Psoas muscle (tissue), 7 donors: ENCODE measurements at regions not wholly inside any gene's neighbourhood (a gene's known extent, or its start where the extent isn't known, plus 50 kb on each side); places are given as distances from the start of the nearest gene placed in this dataset.

ENCODE experiments used
- ATAC-seq, 4 donors: fragments of 200-7000 bp; cut with Tn5 transposase; one replicate each; pipeline ENCODE4 v1.9.1; 2020; ENCODE audit warnings: moderate library complexity in 3 of 4, mild to moderate bottlenecking in 2 of 4
- DNase-seq, 2 donors: peaks; one replicate each; pipeline ENCODE4 v3.0.0-alpha.2; 2020
- H3K27ac ChIP-seq: fragments of 200-600 bp; one replicate; pipeline ENCODE4 v1.8.0; 2022
- H3K27me3 ChIP-seq, 3 donors: fragments of 200-600 bp in 1 of 3; one replicate each; pipeline versions ENCODE4 v1.6.1 to v1.8.0; 2013 to 2022; ENCODE audit warnings: low read length in 2 of 3, mild to moderate bottlenecking in 2 of 3, moderate library complexity in 1 of 3; ENCODE audit not compliant: insufficient read depth in 3 of 3
- H3K36me3 ChIP-seq, 2 donors: fragments of 200-600 bp in 1 of 2; one replicate each; pipeline versions ENCODE4 v1.6.1 to v1.8.0; 2013 to 2022; ENCODE audit warnings: low read depth in 1 of 2, mild to moderate bottlenecking in 1 of 2, moderate library complexity in 1 of 2; ENCODE audit not compliant: insufficient read depth in 1 of 2
- H3K4me1 ChIP-seq: fragments of 200-600 bp; one replicate; pipeline ENCODE4 v1.8.0; 2022
- H3K4me3 ChIP-seq: fragments of 200-600 bp; one replicate; pipeline ENCODE4 v1.8.0; 2022; ENCODE audit warnings: mild to moderate bottlenecking
- H3K9me3 ChIP-seq: fragments of 200-600 bp; one replicate; pipeline ENCODE4 v1.8.0; 2022
- WGBS, 3 donors: extraction: QIAGEN DNeasy Blood & Tissue Kit; methylation state at CpG; one replicate each; pipeline versions ENCODE4 v1.1.6 to v1.1.7; 2013; 5-methylcytosine and 5-hydroxymethylcytosine counted together
- intact Hi-C, 2 donors: fragments of 100-400 bp; cut with DNase I; formaldehyde crosslinking; loops; one replicate each; pipeline versions ENCODE4 v1.11.0 to v1.14.2; 2022
- TF ChIP-seq, protein P1 (sequence below): fragments of 200-600 bp; IDR thresholded peaks from one replicate; pipeline ENCODE4 v1.8.0; 2022; ENCODE audit warnings: antibody characterized with exemption
- donor health status: healthy with polysubstance abuse.
- donor health status: DM: no; HTN: no; CAD: no; lungs with moderate emphysema.
- donor health status: Bipolar disorder and iron deficiency.
- donor health status: healthy.
- donor health status: DM: yes; HTN: yes; CAD: no.
- donor health status: DM: no; HTN: no; CAD: no.
- donor health status: DM: yes; HTN: yes; CAD: no.

GRCh38 chr7:89761173-89761572 lies 393.1 kb upstream of the STEAP1 start:
- intact Hi-C loops, result no loop called here
- Histone ChIP-seq H3K4me1 (no peaks in the 10 kb centered on the region), H3K36me3 (no peaks in the 10 kb centered on the region), H3K27ac (no peak overlapping the region), H3K4me3 (no peak overlapping the region), H3K27me3 (no peaks in the 10 kb centered on the region), H3K9me3 (no peaks in the 10 kb centered on the region)
- 89 to 100% (median 94%) methylated on average over 1 of the region's 1 CpG for WGBS, 3 donors
- ATAC-seq (peak in 1 of 4 donors; percentile 16), DNase-seq (no peak)
- TF ChIP-seq, protein P1, sequence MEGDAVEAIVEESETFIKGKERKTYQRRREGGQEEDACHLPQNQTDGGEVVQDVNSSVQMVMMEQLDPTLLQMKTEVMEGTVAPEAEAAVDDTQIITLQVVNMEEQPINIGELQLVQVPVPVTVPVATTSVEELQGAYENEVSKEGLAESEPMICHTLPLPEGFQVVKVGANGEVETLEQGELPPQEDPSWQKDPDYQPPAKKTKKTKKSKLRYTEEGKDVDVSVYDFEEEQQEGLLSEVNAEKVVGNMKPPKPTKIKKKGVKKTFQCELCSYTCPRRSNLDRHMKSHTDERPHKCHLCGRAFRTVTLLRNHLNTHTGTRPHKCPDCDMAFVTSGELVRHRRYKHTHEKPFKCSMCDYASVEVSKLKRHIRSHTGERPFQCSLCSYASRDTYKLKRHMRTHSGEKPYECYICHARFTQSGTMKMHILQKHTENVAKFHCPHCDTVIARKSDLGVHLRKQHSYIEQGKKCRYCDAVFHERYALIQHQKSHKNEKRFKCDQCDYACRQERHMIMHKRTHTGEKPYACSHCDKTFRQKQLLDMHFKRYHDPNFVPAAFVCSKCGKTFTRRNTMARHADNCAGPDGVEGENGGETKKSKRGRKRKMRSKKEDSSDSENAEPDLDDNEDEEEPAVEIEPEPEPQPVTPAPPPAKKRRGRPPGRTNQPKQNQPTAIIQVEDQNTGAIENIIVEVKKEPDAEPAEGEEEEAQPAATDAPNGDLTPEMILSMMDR, result no peak

DNA sequence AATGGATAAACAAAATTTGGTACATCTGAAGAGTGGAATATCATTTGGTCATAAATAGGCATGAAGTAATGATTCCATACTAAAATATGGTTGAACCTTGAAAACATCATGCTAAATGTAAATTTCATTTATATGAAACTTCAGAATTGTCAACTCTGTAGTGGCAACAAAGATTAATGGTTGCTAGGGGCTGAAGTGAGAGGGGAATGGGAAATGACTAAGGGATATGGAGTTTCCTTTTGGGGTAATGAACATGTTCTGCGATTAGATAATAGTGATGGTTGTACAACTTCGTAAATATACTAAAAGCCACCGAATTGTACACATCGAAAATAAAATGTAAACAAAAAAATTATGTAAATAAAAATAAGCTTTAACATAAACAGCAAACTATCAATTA lies 384.1 kb upstream of the STEAP1 start:
- ATAC-seq (no peak), DNase-seq (no peak)
- WGBS, 3 donors, result 77 to 88% (median 80%) methylated on average over 4 of the region's 4 CpGs
- Histone ChIP-seq H3K4me1 (no peaks in the 10 kb centered on the region), H3K4me3 (no peak overlapping the region), H3K27me3 (no peaks in the 10 kb centered on the region), H3K27ac (no peak overlapping the region), H3K9me3 (no peaks in the 10 kb centered on the region), H3K36me3 (no peaks in the 10 kb centered on the region)
- intact Hi-C loops, result no loop called here
- TF ChIP-seq, protein P1, result no peak

DNA sequence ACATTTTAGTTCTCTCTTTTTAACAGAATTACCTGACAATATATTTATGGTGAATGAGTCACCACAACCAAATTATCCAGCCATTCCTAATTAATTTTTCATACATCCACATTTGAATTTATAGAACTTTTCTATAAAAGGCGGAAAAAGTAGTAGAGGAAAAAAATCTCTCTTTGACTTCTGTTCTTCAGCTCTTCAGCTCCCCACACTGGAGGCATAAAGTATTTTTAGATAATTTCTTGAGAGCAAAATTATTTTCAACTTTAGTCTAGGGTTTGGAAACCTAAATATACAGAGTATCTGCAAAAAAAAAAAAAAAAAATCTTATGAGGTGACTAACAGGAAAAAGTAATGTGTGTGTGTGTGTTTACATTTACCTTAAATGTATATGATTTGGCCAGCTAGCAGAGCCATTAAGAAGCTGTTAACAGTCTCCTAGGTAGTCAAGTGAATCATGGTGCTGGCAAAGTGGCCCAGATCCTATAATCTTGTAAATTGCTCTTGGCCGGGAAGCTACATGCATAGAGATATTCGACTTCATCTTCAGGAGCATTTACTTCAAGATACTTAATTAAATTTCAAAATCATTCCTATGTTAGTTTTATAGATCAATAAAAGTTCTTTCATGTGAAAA lies 383.1 kb upstream of the STEAP1 start:
- DNase-seq (no peak), ATAC-seq (no peak)
- TF ChIP-seq, protein P1, result no peak
- no peaks in the 10 kb centered on the region for H3K27me3 ChIP-seq
- intact Hi-C loops, result no loop called here
- WGBS, 3 donors, result 63 to 76% (median 67%) methylated on average over 3 of the region's 3 CpGs
- no peaks in the 10 kb centered on the region for H3K36me3 ChIP-seq
- no peak overlapping the region for H3K27ac ChIP-seq
- no peaks in the 10 kb centered on the region for H3K4me1 ChIP-seq
- no peaks in the 10 kb centered on the region for H3K9me3 ChIP-seq
- no peak overlapping the region for H3K4me3 ChIP-seq

- Histone ChIP-seq H3K4me1 (no peaks in the 10 kb centered on the region), H3K9me3 (no peaks in the 10 kb centered on the region), H3K36me3 (no peaks in the 10 kb centered on the region), H3K27ac (no peak overlapping the region), H3K27me3 (no peaks in the 10 kb centered on the region), H3K4me3 (no peak overlapping the region)
- DNase-seq, result no peak
- ATAC-seq, result no peak
- TF ChIP-seq, protein P1, result no peak
- WGBS, 3 donors, result 17 to 50% (median 27%) methylated on average over 1 of the region's 1 CpG
- intact Hi-C loops, result no loop called here
Observed at GRCh38 chr7:89772276-89772675, 382.0 kb upstream of the STEAP1 start.

DNA sequence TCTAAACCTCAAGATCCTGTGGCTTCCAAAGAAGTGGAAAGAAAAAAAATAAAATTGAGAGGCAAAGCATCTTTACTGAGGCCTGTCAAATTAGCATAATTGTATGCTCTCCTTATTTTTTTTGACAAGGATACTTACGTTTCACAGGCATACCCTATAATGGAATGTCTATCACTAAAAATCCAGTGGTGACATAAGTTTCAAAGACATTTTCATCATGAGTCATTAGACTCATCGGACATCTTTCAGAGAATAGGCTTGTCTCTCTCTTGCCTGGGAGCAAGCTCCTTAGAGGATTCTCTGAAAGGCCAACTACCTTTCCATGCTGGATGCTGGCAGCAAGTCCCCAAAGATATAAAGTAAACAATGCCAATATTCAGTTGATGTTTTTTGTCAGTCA lies 380.7 kb upstream of the STEAP1 start:
- TF ChIP-seq, protein P1, result no peak
- Histone ChIP-seq H3K9me3 (no peaks in the 10 kb centered on the region), H3K36me3 (no peaks in the 10 kb centered on the region), H3K27me3 (no peaks in the 10 kb centered on the region), H3K4me3 (no peak overlapping the region), H3K27ac (no peak overlapping the region), H3K4me1 (no peaks in the 10 kb centered on the region)
- intact Hi-C loops, result no loop called here
- DNase-seq (no peak), ATAC-seq (no peak)
- 73 to 81% (median 75%) methylated on average over 2 of the region's 2 CpGs for WGBS, 3 donors
